HG03469 (cell line): ENCODE measurements at regions not wholly inside any gene's neighbourhood (a gene's known extent, or its start where the extent isn't known, plus 50 kb on each side); places are given as distances from the start of the nearest gene placed in this dataset.

Source experiments
- ATAC-seq: cut with Tn5 transposase; IDR thresholded peaks from one replicate; pipeline ENCODE4 v1.9.1; 2021; ENCODE audit warnings: mild to moderate bottlenecking, moderate library complexity, moderate number of reproducible peaks; ENCODE audit not compliant: unreplicated experiment

DNA sequence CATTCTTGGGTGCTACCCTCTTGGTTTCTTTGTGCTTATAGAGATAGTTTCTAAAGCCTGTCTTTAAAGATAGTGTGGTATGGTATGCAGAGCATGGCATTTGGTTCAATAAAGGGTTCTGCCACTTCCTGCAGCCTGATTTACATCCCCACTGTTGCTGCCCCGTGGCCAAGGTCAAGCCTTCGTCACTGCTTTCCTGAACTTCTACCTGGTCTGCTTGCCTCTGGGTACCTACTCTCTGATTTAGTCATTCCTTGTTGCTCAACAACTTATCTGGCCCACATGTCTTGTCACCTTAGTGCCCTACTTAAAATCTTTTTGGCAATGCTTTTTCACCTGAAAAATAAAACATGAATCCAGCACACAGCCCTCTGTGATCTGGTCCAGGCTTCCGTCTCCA, 352.9 kb downstream of the LPIN1 start:
- ATAC-seq: no peak

DNA sequence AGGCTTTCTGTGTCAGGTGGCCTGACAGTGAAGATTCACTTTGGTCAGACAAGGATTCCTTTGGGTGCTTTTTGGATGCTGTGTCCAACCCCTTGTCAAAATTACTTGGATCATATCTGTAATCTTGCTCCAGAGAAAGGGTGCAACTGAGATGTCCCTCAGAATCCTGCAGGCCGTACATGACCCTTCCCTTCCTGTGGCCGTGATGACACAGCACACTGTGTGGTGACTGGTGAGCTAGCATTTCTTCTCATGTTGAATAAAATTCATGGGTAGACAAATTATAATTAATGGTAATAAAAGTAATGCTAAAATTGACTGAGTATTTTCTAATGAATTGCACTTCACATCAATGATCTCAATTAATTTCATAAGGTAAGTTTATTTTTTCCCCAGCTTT, 356.2 kb downstream of the LPIN1 start:
- no peak for ATAC-seq

- ATAC-seq: no peak
Observed at GRCh38 chr2:12105180-12105579, 358.7 kb downstream of the LPIN1 start.

- no peak for ATAC-seq
Observed at GRCh38 chr2:12106440-12107080, 360.1 kb downstream of the LPIN1 start.

- no peak for ATAC-seq
Observed at GRCh38 chr2:12107321-12107720, 360.9 kb downstream of the LPIN1 start.

GRCh38 chr2:12107939-12108338, 361.5 kb downstream of the LPIN1 start:
- no peak for ATAC-seq

DNA sequence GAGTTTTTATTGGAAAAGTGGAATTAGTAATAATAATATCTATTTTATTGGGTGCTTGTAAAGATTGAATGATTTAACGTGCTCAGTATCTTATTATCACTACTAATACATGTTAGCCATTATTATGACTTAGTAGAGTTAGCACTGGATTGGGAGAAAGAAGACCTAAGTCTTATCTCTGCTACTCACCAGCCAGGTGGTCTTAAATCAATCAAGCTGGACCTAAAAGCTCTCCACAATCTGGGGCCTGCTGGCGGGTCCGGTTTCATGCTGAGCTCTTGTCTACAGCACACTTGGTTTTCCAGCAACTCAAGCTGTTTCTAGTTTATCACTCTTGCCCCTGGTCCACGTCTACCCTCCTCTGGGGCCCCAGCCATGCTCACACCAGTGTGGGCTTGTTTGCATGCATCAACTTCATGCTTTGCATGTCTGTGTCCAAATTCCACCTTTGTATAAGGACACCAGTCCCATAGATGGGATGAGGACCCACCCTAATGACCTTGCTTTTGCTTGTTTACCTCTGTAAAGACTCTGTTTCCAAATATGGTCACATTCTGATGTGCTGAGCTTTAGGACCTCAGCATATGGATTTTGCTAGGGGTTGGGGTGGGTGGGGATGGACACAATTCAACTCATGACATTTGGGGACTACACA, 363.1 kb downstream of the LPIN1 start:
- ATAC-seq: no peak

DNA sequence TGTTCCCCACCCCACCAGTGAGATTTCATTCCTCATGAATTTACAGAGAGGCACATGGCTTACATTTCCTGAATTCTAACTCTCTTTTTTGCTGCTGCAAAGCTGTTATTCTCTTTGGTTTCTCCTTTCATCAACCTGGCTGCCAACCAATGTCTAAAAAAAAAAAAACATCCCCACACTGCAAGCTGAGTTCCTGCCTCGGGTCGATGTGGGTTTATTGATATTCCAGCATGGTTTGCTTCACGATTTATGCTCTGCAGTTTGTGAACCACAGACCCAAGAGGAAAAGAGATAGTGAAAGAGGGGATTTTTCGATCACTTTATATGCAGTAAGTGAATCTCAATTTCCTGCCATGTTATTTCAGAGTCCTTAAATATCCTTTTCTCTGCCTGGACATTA, 363.6 kb downstream of the LPIN1 start:
- no peak for ATAC-seq

GRCh38 chr2:12110481-12110880, 364.0 kb downstream of the LPIN1 start:
- no peak for ATAC-seq

DNA sequence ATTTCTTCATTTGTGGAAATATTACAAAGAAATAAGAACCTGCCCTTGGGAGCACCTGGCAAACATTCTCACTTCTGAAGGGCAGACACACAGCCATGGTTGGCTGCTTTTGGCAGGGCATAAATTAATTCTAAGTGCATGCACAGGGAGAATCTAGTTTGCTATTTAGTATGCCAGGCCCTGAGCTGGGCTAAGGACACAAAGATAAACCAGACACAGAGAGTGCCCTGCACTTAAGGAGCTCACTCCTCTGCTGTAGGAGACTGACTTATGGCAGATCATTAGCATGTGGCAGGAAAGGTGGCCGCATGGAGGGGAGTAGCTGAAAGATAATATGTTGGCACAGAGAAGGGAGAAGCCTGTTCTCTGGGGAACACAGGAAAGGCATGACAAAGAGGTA, 367.0 kb downstream of the LPIN1 start:
- ATAC-seq: no peak

DNA sequence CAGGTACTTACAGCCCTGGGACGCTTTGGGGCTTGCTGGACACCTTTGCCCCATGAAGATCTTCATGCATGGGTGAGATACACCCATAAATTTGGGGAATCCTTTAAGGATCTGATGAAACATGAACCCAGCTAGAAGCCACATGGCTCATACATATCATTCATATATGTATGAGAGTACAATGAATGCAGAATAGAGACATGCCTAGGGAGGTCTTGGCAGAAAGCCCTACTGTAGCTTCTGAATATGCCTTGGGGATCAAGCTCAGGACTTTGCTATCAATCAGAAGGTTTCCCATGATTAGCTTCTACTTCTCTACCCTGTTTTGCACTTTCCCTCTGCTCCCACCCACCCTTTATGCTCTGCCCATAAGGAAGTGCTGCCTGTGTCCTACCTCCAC, 368.4 kb downstream of the LPIN1 start:
- ATAC-seq: no peak

- ATAC-seq: peak; percentile 77
Observed at GRCh38 chr2:12116228-12116750, 369.9 kb downstream of the LPIN1 start.

DNA sequence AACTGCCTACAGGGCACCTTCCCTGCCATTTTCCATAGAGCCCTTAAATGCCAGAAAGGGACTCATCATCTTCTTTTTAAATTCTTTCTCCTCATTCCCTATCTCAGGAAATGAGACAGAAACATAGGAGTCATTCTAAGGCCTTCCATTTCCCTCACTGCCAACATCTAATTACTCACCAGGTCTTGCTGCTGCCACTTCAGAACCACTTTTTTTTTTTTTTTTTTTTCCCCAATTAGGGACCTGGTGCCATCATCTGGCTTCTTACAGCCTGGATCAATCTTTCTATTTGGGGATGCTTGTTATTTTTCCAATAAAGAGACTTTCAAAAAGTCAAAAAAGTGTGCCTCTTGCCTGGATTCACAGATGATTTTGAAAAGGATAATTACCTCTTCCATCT, 373.4 kb downstream of the LPIN1 start:
- ATAC-seq: no peak

- no peak for ATAC-seq
Observed at GRCh38 chr2:12120281-12121150, 374.1 kb downstream of the LPIN1 start.

- no peak for ATAC-seq
Observed at GRCh38 chr2:12124790-12125189, 378.4 kb downstream of the LPIN1 start.

- no peak for ATAC-seq
Observed at GRCh38 chr2:12126318-12126717, 379.9 kb downstream of the LPIN1 start.

DNA sequence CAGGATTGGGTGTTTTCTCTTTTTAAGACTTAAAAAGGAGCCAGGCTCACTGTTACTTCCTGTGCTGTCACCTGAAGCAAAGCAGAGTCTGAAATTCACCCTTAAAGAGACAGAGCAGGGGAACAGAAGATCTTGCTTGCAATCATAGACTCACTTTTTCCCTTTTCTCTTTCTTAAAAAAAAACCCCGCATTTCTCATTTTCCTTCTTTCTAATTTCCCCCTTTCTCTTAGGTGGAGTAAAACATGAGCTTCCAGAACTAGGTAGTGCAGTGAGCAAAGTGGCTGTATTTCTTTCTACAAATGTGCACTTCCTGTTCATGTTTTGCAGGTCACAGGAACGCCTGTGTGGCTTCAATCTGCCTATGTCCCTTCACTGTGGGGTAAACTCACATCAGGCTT, 381.2 kb downstream of the LPIN1 start:
- no peak for ATAC-seq

DNA sequence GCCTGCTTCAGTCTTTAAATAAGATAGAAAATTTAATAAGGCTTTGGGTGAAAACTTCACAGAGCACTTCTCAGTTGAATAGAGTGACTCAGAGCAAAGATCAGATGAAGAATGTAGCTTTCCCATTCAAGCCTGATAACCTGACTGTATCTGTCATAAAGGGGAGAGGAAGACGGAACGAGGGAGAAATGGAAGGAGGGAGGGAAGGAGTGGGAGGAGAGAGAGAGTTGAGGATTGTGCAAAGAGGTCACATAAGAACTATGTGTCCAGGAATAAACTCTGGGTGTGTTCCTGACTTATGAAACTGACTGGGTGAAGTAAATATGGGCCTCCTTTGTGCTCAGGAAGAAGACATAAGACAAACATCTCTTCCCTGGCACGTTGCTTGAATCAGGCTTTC, 385.5 kb downstream of the LPIN1 start:
- no peak for ATAC-seq

- ATAC-seq: no peak
Observed at GRCh38 chr2:12141618-12142258, 395.3 kb downstream of the LPIN1 start.

DNA sequence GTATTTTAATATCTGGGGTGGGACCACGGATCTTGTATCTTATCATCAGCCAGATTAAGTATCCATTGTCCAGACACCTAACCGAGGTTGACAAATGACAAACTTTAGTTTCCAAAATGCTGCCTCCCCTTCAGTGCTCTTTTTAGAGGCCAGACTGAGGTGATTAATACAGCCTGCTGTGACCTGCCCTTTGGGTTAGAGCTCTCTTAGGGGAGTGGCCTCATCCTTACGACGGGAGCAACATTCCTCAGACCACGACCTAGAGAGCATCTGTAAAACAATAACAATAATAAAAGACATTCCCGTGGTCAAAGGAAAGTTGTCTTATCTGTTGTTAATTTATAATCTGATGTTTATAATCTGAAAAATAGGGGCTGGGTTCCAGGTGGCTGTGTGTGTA, 405.3 kb downstream of the LPIN1 start:
- no peak for ATAC-seq

GRCh38 chr2:12152888-12153287, 406.5 kb downstream of the LPIN1 start:
- ATAC-seq: no peak
